ENCODE measurements at regions not wholly inside any gene's neighbourhood (a gene's known extent, or its start where the extent isn't known, plus 50 kb on each side); places are given as distances from the start of the nearest gene placed in this dataset.

GRCh38 chr21:21632926-21633325 is 634.7 kb downstream of the NCAM2 start:
- no peak for DNase-seq (ENCODE audit: low read depth)
- H3K4me3 ChIP-seq (ENCODE audit: low read depth, low read length): no peak overlapping the region
- TF ChIP-seq CTCF (IDR thresholded peaks at IDR 0.05; ENCODE audit: insufficient read depth, low read depth, low read length, missing control alignments): no peak

DNA sequence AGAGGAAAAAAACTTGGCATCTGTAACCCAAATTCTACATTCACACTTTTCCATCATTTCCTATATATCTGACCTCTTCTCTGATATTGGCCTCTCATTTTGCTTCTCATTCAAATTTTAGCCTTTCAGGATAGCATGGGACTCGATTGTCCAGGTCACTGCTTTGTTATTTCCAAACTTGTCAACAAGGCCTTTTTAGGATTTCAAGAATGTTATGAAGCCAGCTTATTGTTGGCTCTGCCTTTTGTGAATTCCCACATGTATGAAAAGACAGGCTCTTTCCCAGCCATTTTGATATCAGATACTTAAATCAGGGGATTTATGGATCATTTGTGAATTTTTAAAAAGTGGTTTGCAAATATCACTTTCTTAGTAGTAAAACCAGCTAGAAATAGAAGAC is 663.5 kb downstream of the NCAM2 start:
- DNase-seq (ENCODE audit: low read depth): no peak
- TF ChIP-seq CTCF (IDR thresholded peaks at IDR 0.05; ENCODE audit: insufficient read depth, low read depth, low read length, missing control alignments): no peak
- no peak overlapping the region for H3K4me3 ChIP-seq (ENCODE audit: low read depth, low read length)

DNA sequence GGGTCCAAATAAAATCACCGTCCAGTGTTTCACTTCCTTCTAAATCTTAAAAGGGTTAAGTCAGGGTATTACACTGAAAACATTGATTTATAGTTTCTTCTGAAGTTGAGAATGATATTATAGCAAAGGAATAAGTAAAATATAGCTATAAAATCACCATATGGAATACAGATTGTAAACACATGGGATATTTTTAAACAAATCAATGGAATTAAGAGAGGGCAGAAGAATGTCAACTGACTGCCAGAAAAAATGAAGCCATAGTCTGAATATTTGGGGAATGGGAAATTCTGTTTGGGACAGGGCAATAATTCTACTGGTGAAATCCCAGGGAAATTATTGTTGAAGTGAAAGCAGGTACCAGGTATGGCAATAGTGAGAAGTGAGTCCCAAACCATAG is 664.6 kb downstream of the NCAM2 start:
- no peak for TF ChIP-seq CTCF (IDR thresholded peaks at IDR 0.05; ENCODE audit: insufficient read depth, low read depth, low read length, missing control alignments)
- no peak for DNase-seq (ENCODE audit: low read depth)
- H3K4me3 ChIP-seq (ENCODE audit: low read depth, low read length): no peak overlapping the region

GRCh38 chr21:21664871-21665270 is 666.7 kb downstream of the NCAM2 start:
- no peak overlapping the region for H3K4me3 ChIP-seq (ENCODE audit: low read depth, low read length)
- DNase-seq (ENCODE audit: low read depth): no peak
- TF ChIP-seq CTCF (IDR thresholded peaks at IDR 0.05; ENCODE audit: insufficient read depth, low read depth, low read length, missing control alignments): no peak

DNA sequence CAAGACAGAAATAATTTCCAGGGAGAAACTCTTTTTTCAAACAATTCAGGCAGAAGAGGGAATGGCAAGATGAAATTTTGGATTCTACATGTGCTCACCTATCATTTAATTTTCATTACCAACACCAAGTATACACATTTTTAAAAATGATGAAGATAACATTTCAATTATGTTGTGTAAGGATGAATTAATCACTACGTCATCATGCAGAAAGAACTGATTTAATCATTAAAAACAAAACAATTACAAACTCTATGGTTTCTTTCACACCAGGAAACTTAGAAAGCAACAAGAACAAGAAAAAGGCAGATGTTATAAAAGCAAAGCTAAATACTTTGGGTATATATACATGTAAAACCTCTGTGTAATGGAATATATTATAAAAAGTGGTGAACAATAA is 668.5 kb downstream of the NCAM2 start:
- no peak for DNase-seq (ENCODE audit: low read depth)
- no peak overlapping the region for H3K4me3 ChIP-seq (ENCODE audit: low read depth, low read length)
- no peak for TF ChIP-seq CTCF (IDR thresholded peaks at IDR 0.05; ENCODE audit: insufficient read depth, low read depth, low read length, missing control alignments)

DNA sequence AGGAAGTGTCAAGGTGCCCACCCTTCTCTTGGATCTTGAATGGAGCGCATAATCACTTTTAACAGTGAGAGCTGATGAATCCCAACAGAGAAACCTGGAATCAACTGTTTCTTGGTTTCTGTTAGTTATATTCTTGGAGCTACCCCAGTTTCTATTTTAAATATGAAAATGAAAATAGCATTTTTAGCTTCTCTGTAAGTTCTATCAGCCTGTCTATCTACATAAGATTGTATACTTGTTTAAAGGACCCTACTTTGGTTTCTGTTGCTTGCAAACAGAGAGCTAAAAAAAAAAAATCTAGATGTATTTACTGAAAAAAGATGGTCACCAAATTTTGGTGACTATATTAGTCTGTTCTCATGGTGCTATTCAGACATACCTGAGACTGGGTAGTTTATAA is 670.0 kb downstream of the NCAM2 start:
- no peak overlapping the region for H3K4me3 ChIP-seq (ENCODE audit: low read depth, low read length)
- DNase-seq (ENCODE audit: low read depth): no peak
- no peak for TF ChIP-seq CTCF (IDR thresholded peaks at IDR 0.05; ENCODE audit: insufficient read depth, low read depth, low read length, missing control alignments)

- DNase-seq (ENCODE audit: low read depth): no peak
- H3K4me3 ChIP-seq (ENCODE audit: low read depth, low read length): no peak overlapping the region
- TF ChIP-seq CTCF (IDR thresholded peaks at IDR 0.05; ENCODE audit: insufficient read depth, low read depth, low read length, missing control alignments): no peak
These were observed 675.8 kb downstream of the NCAM2 start for GRCh38 chr21:21673959-21674358.
